Endothelial cell of umbilical vein (primary cell): ENCODE measurements at regions not wholly inside any gene's neighbourhood (a gene's known extent, or its start where the extent isn't known, plus 50 kb on each side); places are given as distances from the start of the nearest gene placed in this dataset.

Experiments
- BruUV-seq: library from RNA; stranded (reverse); fragments of 400-500 nt; replicated peaks from 2 replicates; lab custom pipeline; 2021; lab: Mats Ljungman, UMichigan
- CTCF ChIA-PET: fragments of 300-600, 350-600 bp; sonication (Branson Sonifier 250); formaldehyde crosslinking; loops from one replicate; lab custom pipeline; 2021; ENCODE audit warnings: antibody characterized with exemption, inconsistent platforms; lab: Charles Lee
- POLR2A ChIA-PET: fragments of 300-600, 350-600 bp; sonication (Branson Sonifier 250); formaldehyde crosslinking; loops from one replicate; lab custom pipeline; 2021; ENCODE audit warnings: antibody characterized with exemption, inconsistent platforms; lab: Charles Lee
- DNase-seq: peaks from one replicate; pipeline ENCODE4 v3.0.0-alpha.2; 2011; ENCODE audit warnings: low read depth, low spot score
- FAIRE-seq: peaks from 2 replicates; lab custom pipeline; 2011; peaks lifted over from hg19 to GRCh38; lab: Jason Lieb, UNC
- H2AFZ ChIP-seq: 2 replicates; pipeline ENCODE4 v1.6.0; 2012; ENCODE audit warnings: low read depth, low read length, control low read depth, inconsistent platforms
- H3K27ac ChIP-seq: 2 replicates; pipeline ENCODE4 v1.5.1; 2011; ENCODE audit warnings: low read depth, mild to moderate bottlenecking, control low read depth, low read length, moderate library complexity; ENCODE audit not compliant: insufficient read depth
- H3K27me3 ChIP-seq, 2 experiments: 2 replicates each; pipeline versions ENCODE4 v1.6.0 to v1.6.1; 2011; ENCODE audit warnings: low read length in 2 of 2, mixed read lengths in 1 of 2; ENCODE audit not compliant: control insufficient read depth in 2 of 2, insufficient read depth in 2 of 2
- H3K36me3 ChIP-seq, 2 experiments: 2 replicates in 1 of 2; 3 replicates in 1 of 2; pipeline ENCODE4 v1.5.1; 2011; ENCODE audit warnings: low read length in 2 of 2, mild to moderate bottlenecking in 1 of 2, moderate library complexity in 1 of 2; ENCODE audit not compliant: control insufficient read depth in 2 of 2, insufficient read depth in 2 of 2; ENCODE audit errors: extremely low read depth in 1 of 2
- H3K4me1 ChIP-seq: 3 replicates; pipeline ENCODE4 v1.5.1; 2011; ENCODE audit warnings: mild to moderate bottlenecking, low read length; ENCODE audit not compliant: control insufficient read depth, insufficient read depth; ENCODE audit errors: extremely low read depth
- H3K4me2 ChIP-seq: 2 replicates; pipeline ENCODE4 v1.6.1; 2011; ENCODE audit warnings: low read length, control low read depth, mixed read lengths; ENCODE audit not compliant: insufficient read depth
- H3K4me3 ChIP-seq, 3 experiments: fragments of 200-600 bp in 1 of 3; sonication (generic), shearing (Covaris generic) in 1 of 3; replicated peaks in 1 of 3; 2 replicates each; pipeline ENCODE4 v1.5.1; 2011 to 2016; ENCODE audit warnings: control low read depth in 3 of 3, low read length in 3 of 3, mild to moderate bottlenecking in 2 of 3, inconsistent platforms in 1 of 3, low read depth in 1 of 3, moderate library complexity in 1 of 3; ENCODE audit not compliant: insufficient read depth in 1 of 3
- H3K79me2 ChIP-seq: 2 replicates; pipeline ENCODE4 v1.6.0; 2012; ENCODE audit warnings: low read length, inconsistent platforms; ENCODE audit not compliant: control insufficient read depth, insufficient read depth
- H3K9ac ChIP-seq: replicated peaks from 2 replicates; pipeline ENCODE3; 2011; ENCODE audit warnings: low read length, control low read depth; ENCODE audit not compliant: insufficient read depth; ENCODE audit errors: extremely low read depth
- H3K9me1 ChIP-seq: replicated peaks from 3 replicates; pipeline ENCODE4 v1.6.0; 2011; ENCODE audit warnings: mild to moderate bottlenecking, low read length; ENCODE audit not compliant: control insufficient read depth, insufficient read depth; ENCODE audit errors: extremely low read depth
- H3K9me3 ChIP-seq: replicated peaks from 2 replicates; pipeline ENCODE4 v1.5.1; 2012; ENCODE audit warnings: low read length, inconsistent platforms; ENCODE audit not compliant: control insufficient read depth, insufficient read depth
- H4K20me1 ChIP-seq: replicated peaks from 2 replicates; pipeline ENCODE3; 2011; ENCODE audit warnings: mild to moderate bottlenecking, low read length; ENCODE audit not compliant: control insufficient read depth, insufficient read depth; ENCODE audit errors: extremely low read depth
- EZH2 ChIP-seq: IDR thresholded peaks from 2 replicates; pipeline ENCODE4 v1.6.1; 2012; ENCODE audit warnings: borderline replicate concordance, low read depth, mild to moderate bottlenecking, moderate library complexity, low read length, inconsistent platforms; ENCODE audit not compliant: severe bottlenecking
- FOS ChIP-seq: IDR thresholded peaks from 2 replicates; pipeline ENCODE4 v1.6.1; 2011; ENCODE audit warnings: mild to moderate bottlenecking, low read length, moderate library complexity, borderline replicate concordance; ENCODE audit not compliant: insufficient read depth
- GATA2 ChIP-seq: IDR thresholded peaks from 2 replicates; pipeline ENCODE4 v1.7.0; 2011; ENCODE audit warnings: low read depth, mild to moderate bottlenecking, moderate library complexity, mixed read lengths, low read length; ENCODE audit not compliant: insufficient read length, insufficient read depth
- JUN ChIP-seq: IDR thresholded peaks from 2 replicates; pipeline ENCODE4 v1.6.1; 2011; ENCODE audit warnings: borderline replicate concordance, low read depth; ENCODE audit not compliant: insufficient read length, insufficient read depth
- MAX ChIP-seq: IDR thresholded peaks from 2 replicates; pipeline ENCODE4 v1.6.1; 2011; ENCODE audit not compliant: insufficient read depth, insufficient read length
- MYC ChIP-seq: IDR thresholded peaks from one replicate; pipeline ENCODE4 v1.6.1; 2011; ENCODE audit warnings: mild to moderate bottlenecking, low read depth, low read length
- POLR2A ChIP-seq: IDR thresholded peaks from 2 replicates; pipeline ENCODE4 v1.6.1; 2012; ENCODE audit warnings: low read depth, mild to moderate bottlenecking, control low read depth, low read length
- POLR2AphosphoS5 ChIP-seq: IDR thresholded peaks from 2 replicates; pipeline ENCODE4 v1.6.1; 2012; ENCODE audit warnings: low read depth, mild to moderate bottlenecking, control low read depth, low read length, moderate library complexity; ENCODE audit not compliant: insufficient read depth
- dilution Hi-C: fragments of 300-500 bp; cut with MboI; formaldehyde crosslinking; loops from one replicate; pipeline ENCODE4 v1.15.0; 2019; ENCODE audit warnings: low sequenced_read_pairs; ENCODE audit not compliant: extremely low pct_ligation_motif_present
- intact Hi-C: fragments of 100-400 bp; cut with micrococcal nuclease; formaldehyde crosslinking; loops from one replicate; pipeline ENCODE4 v1.10.0; 2022
- TF ChIP-seq, protein P1 (sequence below), 2 donors: IDR thresholded peaks; 1 replicate in 1 of 2; 2 replicates in 1 of 2; pipeline ENCODE4 v1.5.1; 2011; ENCODE audit warnings: low read length in 2 of 2, mild to moderate bottlenecking in 2 of 2, moderate library complexity in 2 of 2, control low read depth in 1 of 2, inconsistent platforms in 1 of 2, low read depth in 1 of 2; ENCODE audit not compliant: insufficient read depth in 1 of 2; ENCODE audit errors: extremely low read depth in 1 of 2

DNA sequence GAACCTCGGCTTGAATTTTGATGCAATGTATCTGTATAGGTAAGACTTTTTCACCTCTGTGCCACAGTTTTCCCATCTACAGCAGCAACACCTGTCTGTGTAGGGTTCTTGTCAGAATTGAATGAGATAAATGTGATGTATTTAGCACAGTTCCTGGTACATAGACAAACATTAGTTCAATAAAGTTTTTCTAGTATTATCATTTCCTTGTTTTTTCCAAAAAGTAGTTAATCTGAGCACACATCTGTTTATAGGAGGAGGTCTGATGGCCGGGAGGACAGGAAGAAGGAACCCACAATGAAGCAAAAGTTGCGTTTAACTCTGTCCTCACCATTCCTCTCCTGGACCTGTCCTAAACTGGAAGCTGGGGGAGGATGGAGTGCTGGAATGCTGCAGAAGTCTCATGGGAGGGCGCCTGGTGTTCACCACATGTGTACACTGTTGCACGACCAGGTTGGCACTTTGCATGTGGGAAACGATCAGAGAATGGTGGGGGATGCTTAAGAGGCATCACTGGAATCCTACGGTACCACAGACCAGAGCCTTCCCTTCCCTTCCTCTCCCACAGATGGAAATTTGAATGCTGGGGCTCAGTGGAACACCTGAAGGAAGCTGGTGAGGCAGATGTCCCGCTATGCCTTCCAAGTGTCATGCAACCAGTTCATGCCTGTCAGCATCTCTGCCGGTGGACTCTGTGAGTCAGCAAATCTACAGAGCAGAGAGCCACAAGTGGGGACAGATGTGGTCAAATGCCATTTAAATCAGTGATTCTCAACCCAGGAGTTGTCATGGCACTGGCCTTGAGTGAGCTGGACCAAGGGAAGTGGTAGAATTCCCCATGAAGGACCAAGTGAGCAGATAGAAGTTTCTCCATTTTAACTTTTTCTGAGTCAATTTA, 315.6 kb downstream of the DLEU7 start:
- Histone ChIP-seq H3K4me3 (no peak overlapping the region), H2AFZ (no peak overlapping the region), H3K9me3 (no peaks in the 10 kb centered on the region), H3K27ac (no peak overlapping the region), H3K9ac (no peak overlapping the region), H3K4me1 (peaks cover 8% of the 10 kb centered on the region), H3K79me2 (no peaks in the 10 kb centered on the region), H4K20me1 (no peaks in the 10 kb centered on the region), H3K27me3 (no peaks in the 10 kb centered on the region), H3K9me1 (no peaks in the 10 kb centered on the region), H3K4me2 (no peak overlapping the region), H3K36me3 (no peaks in the 10 kb centered on the region)
- DNase-seq (no peak), FAIRE-seq (no peak)
- ChIA-PET POLR2A (no interaction called here), CTCF (interaction anchor here (1.7 to 4.2 kb wide), 3 partner anchors 357 to 551 kb away, joined by 4 to 19 read pairs (median 6); no protein-coding TSS in a partner anchor)
- TF ChIP-seq EZH2, result no peak
- TF ChIP-seq GATA2, result no peak
- TF ChIP-seq POLR2A, result no peak
- no peak for TF ChIP-seq FOS
- TF ChIP-seq MAX, result no peak
- no peak for TF ChIP-seq MYC
- no peak for TF ChIP-seq POLR2AphosphoS5
- no peak for TF ChIP-seq JUN
- TF ChIP-seq, protein P1, sequence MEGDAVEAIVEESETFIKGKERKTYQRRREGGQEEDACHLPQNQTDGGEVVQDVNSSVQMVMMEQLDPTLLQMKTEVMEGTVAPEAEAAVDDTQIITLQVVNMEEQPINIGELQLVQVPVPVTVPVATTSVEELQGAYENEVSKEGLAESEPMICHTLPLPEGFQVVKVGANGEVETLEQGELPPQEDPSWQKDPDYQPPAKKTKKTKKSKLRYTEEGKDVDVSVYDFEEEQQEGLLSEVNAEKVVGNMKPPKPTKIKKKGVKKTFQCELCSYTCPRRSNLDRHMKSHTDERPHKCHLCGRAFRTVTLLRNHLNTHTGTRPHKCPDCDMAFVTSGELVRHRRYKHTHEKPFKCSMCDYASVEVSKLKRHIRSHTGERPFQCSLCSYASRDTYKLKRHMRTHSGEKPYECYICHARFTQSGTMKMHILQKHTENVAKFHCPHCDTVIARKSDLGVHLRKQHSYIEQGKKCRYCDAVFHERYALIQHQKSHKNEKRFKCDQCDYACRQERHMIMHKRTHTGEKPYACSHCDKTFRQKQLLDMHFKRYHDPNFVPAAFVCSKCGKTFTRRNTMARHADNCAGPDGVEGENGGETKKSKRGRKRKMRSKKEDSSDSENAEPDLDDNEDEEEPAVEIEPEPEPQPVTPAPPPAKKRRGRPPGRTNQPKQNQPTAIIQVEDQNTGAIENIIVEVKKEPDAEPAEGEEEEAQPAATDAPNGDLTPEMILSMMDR (IDR thresholded peaks at IDR 0.05; ENCODE audit: extremely low read depth in 1 of 2, insufficient read depth in 1 of 2, low read depth in 1 of 2, low read length in 2 of 2), result no peak
- BruUV-seq, result no TSS peak
- dilution Hi-C loops, result no loop called here
- intact Hi-C loops, result loop anchor here (2.0 to 10.0 kb wide), 3 partner anchors 79 to 863 kb away; no protein-coding TSS in a partner anchor
